ENCODE measurements at regions not wholly inside any gene's neighbourhood (a gene's known extent, or its start where the extent isn't known, plus 50 kb on each side); places are given as distances from the start of the nearest gene placed in this dataset.

DNA sequence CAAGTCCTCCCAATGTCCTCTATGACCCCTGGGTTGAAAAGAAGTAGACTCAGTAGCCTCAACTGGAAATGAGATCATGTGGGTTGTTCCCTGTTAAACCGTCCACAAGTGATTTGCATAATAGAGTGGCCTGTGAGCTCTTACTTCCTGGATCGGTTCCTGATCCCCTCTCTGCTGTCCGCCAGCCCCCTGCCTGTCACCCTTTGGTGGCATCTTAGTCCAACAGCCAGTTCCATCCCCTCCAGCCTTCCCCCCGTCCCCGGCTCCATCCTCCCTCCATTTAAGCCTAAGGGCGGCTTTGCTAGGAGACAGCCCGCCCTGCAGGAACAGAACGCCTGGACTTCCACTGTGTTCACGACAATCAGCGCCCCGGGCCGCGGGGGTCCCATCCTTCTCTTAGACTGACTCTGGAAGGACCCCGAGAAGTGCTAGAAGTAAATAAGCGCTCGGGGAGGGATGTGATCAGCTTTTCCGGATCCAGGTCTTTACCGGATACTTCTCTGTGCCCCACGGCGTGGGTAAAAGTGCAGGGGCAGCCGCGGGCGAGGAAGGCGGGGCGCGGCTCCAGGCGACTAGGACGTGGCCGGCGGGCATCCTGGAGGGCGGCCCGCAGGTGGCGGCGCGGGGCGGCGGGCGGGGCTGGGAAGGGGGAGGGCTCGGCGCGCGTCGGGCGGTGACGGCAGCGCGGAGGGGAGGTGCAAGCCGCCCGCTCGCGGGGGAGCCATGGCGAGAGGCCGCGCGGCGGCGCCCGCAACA lies 51.2 kb upstream of the ULK4 start:
- DNase-seq (ENCODE audit: low spot score) = peak; percentile 81

DNA sequence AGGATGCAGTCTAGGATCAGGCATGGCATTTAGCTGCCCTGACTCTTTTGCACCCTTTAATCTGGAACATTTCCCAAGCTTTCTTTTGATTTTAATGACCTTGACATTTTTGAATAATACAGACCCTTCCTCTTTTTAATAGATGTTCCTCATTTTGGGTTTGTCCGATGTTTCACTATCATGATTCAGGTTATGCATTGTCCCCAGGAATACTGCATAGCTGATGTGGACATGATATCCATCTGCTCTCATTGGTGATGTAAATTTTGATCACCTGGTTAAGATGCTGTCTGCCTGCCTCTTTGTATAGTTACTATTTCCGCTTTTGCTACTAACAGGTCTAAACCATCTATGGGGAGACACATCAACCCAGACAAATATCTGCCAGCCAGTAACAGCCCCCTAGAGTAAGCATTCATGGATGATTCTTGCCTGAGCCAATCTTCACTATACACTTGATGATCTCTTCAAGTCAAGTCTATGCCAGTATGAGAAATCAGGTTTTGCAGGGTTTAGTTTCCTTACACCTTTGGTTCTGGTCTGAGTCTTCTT lies 50.6 kb upstream of the ULK4 start:
- DNase-seq (ENCODE audit: low spot score) = no peak
